ENCODE measurements at regions not wholly inside any gene's neighbourhood (a gene's known extent, or its start where the extent isn't known, plus 50 kb on each side); places are given as distances from the start of the nearest gene placed in this dataset.

- no peak overlapping the region for H4K8ac ChIP-seq (ENCODE audit: low read depth, low read length)
- no peak overlapping the region for H2BK12ac ChIP-seq (ENCODE audit: low read length)
- H3K36me3 ChIP-seq (replicated peaks in 1 of 2; ENCODE audit: control insufficient read depth in 2 of 2, insufficient read depth in 2 of 2, low read length in 2 of 2), result no peaks in the 10 kb centered on the region
- H3K9me3 ChIP-seq (replicated peaks in 1 of 2; ENCODE audit: control insufficient read depth in 2 of 2, insufficient read depth in 1 of 2, low read depth in 1 of 2, low read length in 2 of 2), result no peaks in the 10 kb centered on the region
- H3K14ac ChIP-seq (ENCODE audit: low read length), result no peak overlapping the region
- no peak overlapping the region for H3K9ac ChIP-seq (ENCODE audit: low read depth, low read length, poor library complexity)
- H2BK5ac ChIP-seq (ENCODE audit: low read length), result no peak overlapping the region
- H3K27ac ChIP-seq (replicated peaks; ENCODE audit: low read length), result no peak overlapping the region
- no peak overlapping the region for H4K91ac ChIP-seq (ENCODE audit: low read depth, low read length, poor library complexity)
- H2BK15ac ChIP-seq (ENCODE audit: low read length), result no peak overlapping the region
- no peak overlapping the region for H3K4ac ChIP-seq (ENCODE audit: low read length)
- no peak overlapping the region for H3K4me3 ChIP-seq (ENCODE audit: low read length in 2 of 2)
- WGBS, 2 donors (ENCODE audit: extremely low coverage in 2 of 2, insufficient read length in 2 of 2, insufficient replicate concordance in 1 of 2), result no CpG with 5 or more reads among the region's 4 CpGs
- no peak overlapping the region for H2AK5ac ChIP-seq (ENCODE audit: low read depth, low read length)
- no peak overlapping the region for H3K23ac ChIP-seq (ENCODE audit: low read depth, low read length, poor library complexity)
- H3K4me1 ChIP-seq (ENCODE audit: control insufficient read depth in 2 of 2, insufficient read depth in 1 of 2, low read depth in 1 of 2, low read length in 2 of 2), result no peaks in the 10 kb centered on the region
- H2AFZ ChIP-seq (ENCODE audit: low read length), result no peak overlapping the region
- no peaks in the 10 kb centered on the region for H3K27me3 ChIP-seq (ENCODE audit: control insufficient read depth in 3 of 3, insufficient read depth in 3 of 3, low read depth in 1 of 3, low read length in 3 of 3)
- H2BK120ac ChIP-seq (ENCODE audit: low read depth, low read length), result no peak overlapping the region
- DNase-seq (ENCODE audit: low spot score), result no peak
- H3K79me1 ChIP-seq (ENCODE audit: low read depth, low read length), result no peaks in the 10 kb centered on the region
- H3K4me2 ChIP-seq (ENCODE audit: insufficient read depth, low read length, poor library complexity, severe bottlenecking), result no peak overlapping the region
- H3K18ac ChIP-seq (ENCODE audit: low read length), result no peak overlapping the region
Measured at GRCh38 chr9:1721196-1721595, 294.0 kb upstream of the SMARCA2 start.

- H4K8ac ChIP-seq (ENCODE audit: low read depth, low read length), result no peak overlapping the region
- no peak overlapping the region for H2BK15ac ChIP-seq (ENCODE audit: low read length)
- H4K91ac ChIP-seq (ENCODE audit: low read depth, low read length, poor library complexity), result no peak overlapping the region
- no peak for DNase-seq (ENCODE audit: low spot score)
- H3K4me3 ChIP-seq (ENCODE audit: low read length in 2 of 2), result no peak overlapping the region
- no peak overlapping the region for H2BK12ac ChIP-seq (ENCODE audit: low read length)
- WGBS, 2 donors (ENCODE audit: extremely low coverage in 2 of 2, insufficient read length in 2 of 2, insufficient replicate concordance in 1 of 2), result no CpG with 5 or more reads among the region's 1 CpG
- H3K18ac ChIP-seq (ENCODE audit: low read length), result no peak overlapping the region
- no peak overlapping the region for H3K9ac ChIP-seq (ENCODE audit: low read depth, low read length, poor library complexity)
- H3K23ac ChIP-seq (ENCODE audit: low read depth, low read length, poor library complexity), result no peak overlapping the region
- H3K27ac ChIP-seq (replicated peaks; ENCODE audit: low read length), result no peak overlapping the region
- H3K14ac ChIP-seq (ENCODE audit: low read length), result no peak overlapping the region
- H3K27me3 ChIP-seq (ENCODE audit: control insufficient read depth in 3 of 3, insufficient read depth in 3 of 3, low read depth in 1 of 3, low read length in 3 of 3), result no peaks in the 10 kb centered on the region
- no peaks in the 10 kb centered on the region for H3K36me3 ChIP-seq (replicated peaks in 1 of 2; ENCODE audit: control insufficient read depth in 2 of 2, insufficient read depth in 2 of 2, low read length in 2 of 2)
- no peaks in the 10 kb centered on the region for H3K9me3 ChIP-seq (replicated peaks in 1 of 2; ENCODE audit: control insufficient read depth in 2 of 2, insufficient read depth in 1 of 2, low read depth in 1 of 2, low read length in 2 of 2)
- no peak overlapping the region for H3K4ac ChIP-seq (ENCODE audit: low read length)
- no peaks in the 10 kb centered on the region for H3K79me1 ChIP-seq (ENCODE audit: low read depth, low read length)
- H3K4me2 ChIP-seq (ENCODE audit: insufficient read depth, low read length, poor library complexity, severe bottlenecking), result no peak overlapping the region
- no peak overlapping the region for H2BK120ac ChIP-seq (ENCODE audit: low read depth, low read length)
- H3K4me1 ChIP-seq (ENCODE audit: control insufficient read depth in 2 of 2, insufficient read depth in 1 of 2, low read depth in 1 of 2, low read length in 2 of 2), result no peaks in the 10 kb centered on the region
- H2AFZ ChIP-seq (ENCODE audit: low read length), result peak overlapping the region; percentile 5
- no peak overlapping the region for H2BK5ac ChIP-seq (ENCODE audit: low read length)
- H2AK5ac ChIP-seq (ENCODE audit: low read depth, low read length), result no peak overlapping the region
Measured at GRCh38 chr9:1722404-1722803, 292.7 kb upstream of the SMARCA2 start.

GRCh38 chr9:1723522-1724015, 291.6 kb upstream of the SMARCA2 start:
- no peak overlapping the region for H3K9ac ChIP-seq (ENCODE audit: low read depth, low read length, poor library complexity)
- no peak overlapping the region for H2AFZ ChIP-seq (ENCODE audit: low read length)
- H3K18ac ChIP-seq (ENCODE audit: low read length), result no peak overlapping the region
- H3K14ac ChIP-seq (ENCODE audit: low read length), result no peak overlapping the region
- no peak overlapping the region for H2BK15ac ChIP-seq (ENCODE audit: low read length)
- no peak overlapping the region for H2BK120ac ChIP-seq (ENCODE audit: low read depth, low read length)
- no peak overlapping the region for H3K4me2 ChIP-seq (ENCODE audit: insufficient read depth, low read length, poor library complexity, severe bottlenecking)
- H3K9me3 ChIP-seq (replicated peaks in 1 of 2; ENCODE audit: control insufficient read depth in 2 of 2, insufficient read depth in 1 of 2, low read depth in 1 of 2, low read length in 2 of 2), result no peaks in the 10 kb centered on the region
- no peaks in the 10 kb centered on the region for H3K79me1 ChIP-seq (ENCODE audit: low read depth, low read length)
- no peak overlapping the region for H3K4ac ChIP-seq (ENCODE audit: low read length)
- whole genome bisulfite sequencing, 2 donors (ENCODE audit: extremely low coverage in 2 of 2, insufficient read length in 2 of 2, insufficient replicate concordance in 1 of 2), result no CpG with 5 or more reads among the region's 3 CpGs
- DNase-seq (ENCODE audit: low spot score), result no peak
- H2AK5ac ChIP-seq (ENCODE audit: low read depth, low read length), result no peak overlapping the region
- H3K27ac ChIP-seq (replicated peaks; ENCODE audit: low read length), result no peak overlapping the region
- no peaks in the 10 kb centered on the region for H3K4me1 ChIP-seq (ENCODE audit: control insufficient read depth in 2 of 2, insufficient read depth in 1 of 2, low read depth in 1 of 2, low read length in 2 of 2)
- H3K27me3 ChIP-seq (ENCODE audit: control insufficient read depth in 3 of 3, insufficient read depth in 3 of 3, low read depth in 1 of 3, low read length in 3 of 3), result no peaks in the 10 kb centered on the region
- no peak overlapping the region for H4K8ac ChIP-seq (ENCODE audit: low read depth, low read length)
- H2BK5ac ChIP-seq (ENCODE audit: low read length), result no peak overlapping the region
- no peak overlapping the region for H2BK12ac ChIP-seq (ENCODE audit: low read length)
- no peaks in the 10 kb centered on the region for H3K36me3 ChIP-seq (replicated peaks in 1 of 2; ENCODE audit: control insufficient read depth in 2 of 2, insufficient read depth in 2 of 2, low read length in 2 of 2)
- no peak overlapping the region for H3K4me3 ChIP-seq (ENCODE audit: low read length in 2 of 2)
- no peak overlapping the region for H3K23ac ChIP-seq (ENCODE audit: low read depth, low read length, poor library complexity)
- H4K91ac ChIP-seq (ENCODE audit: low read depth, low read length, poor library complexity), result no peak overlapping the region

GRCh38 chr9:1726993-1727759, 288.0 kb upstream of the SMARCA2 start:
- Histone ChIP-seq H3K27ac (replicated peaks; ENCODE audit: low read length) (no peak overlapping the region), H2BK120ac (ENCODE audit: low read depth, low read length) (no peak overlapping the region), H2AFZ (ENCODE audit: low read length) (no peak overlapping the region), H2BK15ac (ENCODE audit: low read length) (no peak overlapping the region), H3K14ac (ENCODE audit: low read length) (no peak overlapping the region), H4K91ac (ENCODE audit: low read depth, low read length, poor library complexity) (no peak overlapping the region), H2BK12ac (ENCODE audit: low read length) (no peak overlapping the region), H3K36me3 (replicated peaks in 1 of 2; ENCODE audit: control insufficient read depth in 2 of 2, insufficient read depth in 2 of 2, low read length in 2 of 2) (no peaks in the 10 kb centered on the region), H3K4me3 (ENCODE audit: low read length in 2 of 2) (no peak overlapping the region), H3K9me3 (replicated peaks in 1 of 2; ENCODE audit: control insufficient read depth in 2 of 2, insufficient read depth in 1 of 2, low read depth in 1 of 2, low read length in 2 of 2) (no peaks in the 10 kb centered on the region), H2AK5ac (ENCODE audit: low read depth, low read length) (no peak overlapping the region), H3K4me1 (ENCODE audit: control insufficient read depth in 2 of 2, insufficient read depth in 1 of 2, low read depth in 1 of 2, low read length in 2 of 2) (no peaks in the 10 kb centered on the region), H4K8ac (ENCODE audit: low read depth, low read length) (no peak overlapping the region), H3K79me1 (ENCODE audit: low read depth, low read length) (no peaks in the 10 kb centered on the region), H3K18ac (ENCODE audit: low read length) (no peak overlapping the region), H3K27me3 (ENCODE audit: control insufficient read depth in 3 of 3, insufficient read depth in 3 of 3, low read depth in 1 of 3, low read length in 3 of 3) (no peaks in the 10 kb centered on the region), H2BK5ac (ENCODE audit: low read length) (no peak overlapping the region), H3K4me2 (ENCODE audit: insufficient read depth, low read length, poor library complexity, severe bottlenecking) (no peak overlapping the region), H3K23ac (ENCODE audit: low read depth, low read length, poor library complexity) (no peak overlapping the region), H3K4ac (ENCODE audit: low read length) (no peak overlapping the region), H3K9ac (ENCODE audit: low read depth, low read length, poor library complexity) (no peak overlapping the region)
- no peak for DNase-seq (ENCODE audit: low spot score)
- no CpG with 5 or more reads among the region's 4 CpGs for WGBS, 2 donors (ENCODE audit: extremely low coverage in 2 of 2, insufficient read length in 2 of 2, insufficient replicate concordance in 1 of 2)

Data from neuronal stem cell (in vitro differentiated cells).